ENCODE measurements at regions not wholly inside any gene's neighbourhood (a gene's known extent, or its start where the extent isn't known, plus 50 kb on each side); places are given as distances from the start of the nearest gene placed in this dataset.
"Not testable (repeated sequence)": the region's sequence is repeated elsewhere in the genome, so short reads cannot be mapped to it uniquely, and the experiment has no call there.

DNA sequence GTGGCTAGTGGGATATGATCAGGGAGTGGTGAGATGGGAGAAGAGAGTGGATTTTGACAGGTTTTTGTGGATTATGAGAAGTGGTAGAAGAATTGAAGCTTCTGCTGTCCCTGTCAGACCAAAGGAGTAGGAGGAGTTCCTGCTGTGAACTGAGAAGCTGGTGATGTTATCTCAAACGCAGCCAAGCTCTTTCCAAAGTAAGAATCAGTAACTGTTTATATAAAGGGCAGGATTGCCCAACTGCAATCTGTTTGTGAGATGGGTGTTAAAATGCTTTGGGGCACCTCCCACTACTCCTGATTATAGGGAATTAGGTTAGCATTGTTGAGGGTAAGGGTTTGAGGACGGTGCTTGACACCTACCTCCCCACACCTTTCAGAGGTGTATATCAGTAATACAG, 60.5 kb upstream of the USP25 start:
- DNase-seq (ENCODE audit: low spot score) = no peak

DNA sequence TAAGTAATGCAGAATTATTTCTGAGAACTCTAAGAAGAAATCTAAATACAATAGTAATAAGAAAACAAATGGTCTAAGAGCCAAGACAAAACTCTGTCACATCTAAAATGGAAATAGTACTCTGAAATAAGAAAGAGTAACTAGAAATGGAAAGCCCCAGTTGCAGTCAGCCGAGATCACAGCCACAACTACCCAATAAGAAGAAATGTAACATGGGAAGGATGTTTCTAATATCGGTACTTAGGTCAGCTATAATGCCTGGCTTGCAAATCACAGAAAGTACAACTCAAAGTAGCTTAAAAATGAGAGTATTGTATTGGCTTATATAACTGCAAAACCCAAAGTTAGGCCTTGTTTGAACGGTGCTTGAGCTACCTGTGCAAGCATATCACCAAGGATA, 58.6 kb upstream of the USP25 start:
- no peak for DNase-seq (ENCODE audit: low spot score)

DNA sequence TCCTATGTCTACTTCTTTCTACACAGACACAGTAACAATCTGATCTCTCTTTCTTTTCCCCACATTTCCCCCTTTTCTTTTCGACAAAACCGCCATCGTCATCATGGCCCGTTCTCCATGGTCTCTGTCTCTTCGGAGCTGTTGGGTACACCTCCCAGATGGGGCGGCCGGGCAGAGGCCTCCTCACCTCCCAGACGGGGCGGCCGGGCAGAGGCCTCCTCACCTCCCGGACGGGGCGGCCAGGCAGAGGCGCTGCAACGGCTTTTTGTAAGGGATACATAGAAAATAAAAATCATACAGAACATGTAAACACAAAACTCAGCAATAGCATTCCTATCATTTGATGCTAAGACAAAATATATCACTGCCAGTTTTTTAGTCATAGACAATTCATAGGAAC, 57.2 kb upstream of the USP25 start:
- not testable (repeated sequence) for DNase-seq (ENCODE audit: low spot score)

DNA sequence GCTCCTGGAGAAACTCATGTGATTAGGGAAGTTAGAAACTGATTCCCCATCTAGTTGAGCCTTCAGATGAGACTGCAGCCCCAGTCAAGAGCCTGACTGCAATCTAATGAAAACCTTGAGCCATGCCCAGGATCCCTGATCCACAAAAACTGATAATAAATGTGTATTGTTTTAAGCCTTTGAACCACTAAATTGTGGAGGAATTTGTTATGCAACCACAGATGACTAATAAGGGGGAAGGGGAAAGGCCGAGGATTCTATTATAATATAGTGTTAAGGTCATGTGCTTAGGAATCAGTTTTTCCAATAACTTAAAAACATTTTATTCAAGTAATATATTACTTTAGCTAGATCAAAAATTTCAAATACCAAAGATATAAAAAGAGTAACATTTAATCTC, 52.8 kb upstream of the USP25 start:
- no peak for DNase-seq (ENCODE audit: low spot score)

DNA sequence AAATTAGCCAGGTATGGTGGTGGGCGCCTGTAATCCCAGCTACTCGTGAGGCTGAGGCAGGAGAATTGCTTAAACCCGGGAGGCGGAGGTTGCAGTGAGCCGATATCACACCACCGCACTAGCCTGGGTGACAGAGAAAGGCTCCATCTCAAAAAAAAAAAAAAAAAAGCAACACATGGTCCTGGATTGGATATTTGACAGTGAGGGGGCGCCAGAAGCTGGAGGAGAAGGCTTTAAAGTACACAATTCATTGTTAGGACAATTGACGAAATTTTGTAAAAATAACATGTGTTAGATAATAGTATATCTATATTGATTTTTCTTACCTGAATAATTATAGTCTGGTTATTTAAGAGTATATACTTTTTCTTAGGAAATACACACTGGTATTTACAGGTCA, 50.2 kb upstream of the USP25 start:
- no peak for DNase-seq (ENCODE audit: low spot score)

All from CD4-positive, alpha-beta T cell treated with Interleukin-6 at 100 ng/mL for 8 hours (primary cell).